ENCODE measurements at regions not wholly inside any gene's neighbourhood (a gene's known extent, or its start where the extent isn't known, plus 50 kb on each side); places are given as distances from the start of the nearest gene placed in this dataset.

- BruUV-seq (replicated peaks), result no TSS peak
- H3K9me3 ChIP-seq (replicated peaks; ENCODE audit: control insufficient read depth, insufficient read depth, low read depth, low read length), result no peaks in the 10 kb centered on the region
- in situ Hi-C loops (cut with MboI), result no loop called here
- WGBS (ENCODE audit: insufficient coverage, low coverage, missing lambda C conversion rate), result 68% methylated on average over 11 of the region's 11 CpGs
- ChIA-PET CTCF (ENCODE audit: low intra/inter-chr PET ratio) (no interaction called here), POLR2A (interaction anchor here (0.7 kb wide), 1 partner anchor 348 kb away, joined by 3 read pairs; no protein-coding TSS in a partner anchor)
- intact Hi-C loops (cut with micrococcal nuclease), result no loop called here
- no peaks in the 10 kb centered on the region for H3K9me1 ChIP-seq (ENCODE audit: control insufficient read depth, insufficient read depth, low read length)
- DNase-seq (ENCODE audit: extremely low read depth in 1 of 4, low spot score in 3 of 4), result no peak
- no peak overlapping the region for H3K9ac ChIP-seq (ENCODE audit: insufficient read depth in 1 of 2, low read depth in 2 of 2, low read length in 2 of 2)
- 0 out of 2 replicates have a peak, but pooled peaks cover 5% of the 10 kb centered on the region for H4K20me1 ChIP-seq (replicated peaks; ENCODE audit: control insufficient read depth, insufficient read depth, low read length)
- no peak overlapping the region for H2AFZ ChIP-seq (ENCODE audit: low read depth, low read length)
- H3K79me2 ChIP-seq (ENCODE audit: control insufficient read depth, insufficient read depth, low read length), result no peaks in the 10 kb centered on the region
- H3K4me3 ChIP-seq, result no peak overlapping the region
- no peaks in the 10 kb centered on the region for H3K4me1 ChIP-seq (replicated peaks in 1 of 2; ENCODE audit: control insufficient read depth in 2 of 2, insufficient read depth in 2 of 2, low read length in 2 of 2)
- ATAC-seq, result no peak
- no peak overlapping the region for H3K27ac ChIP-seq (ENCODE audit: extremely low read depth, low read depth, low read length)
- no peak for FAIRE-seq
- H3K27me3 ChIP-seq (ENCODE audit: control insufficient read depth in 2 of 2, insufficient read depth in 2 of 2, low read length in 2 of 2), result no peaks in the 10 kb centered on the region
- no peaks in the 10 kb centered on the region for H3K36me3 ChIP-seq (ENCODE audit: control insufficient read depth, insufficient read depth, low read length)
- no peak overlapping the region for H3K4me2 ChIP-seq (ENCODE audit: insufficient read depth, low read length)
- TF ChIP-seq ZNF395 (CRISPR knock-in tag; IDR thresholded peaks at IDR 0.05), result no peak
- TF ChIP-seq MAX (CRISPR knock-in tag; IDR thresholded peaks at IDR 0.05), result no peak
- no peak for TF ChIP-seq XRCC5 (IDR thresholded peaks at IDR 0.05; ENCODE audit: low read depth, low read length)
- no peak for TF ChIP-seq HOMEZ (CRISPR knock-in tag; IDR thresholded peaks at IDR 0.05)
- no peak for TF ChIP-seq CBX3 (IDR thresholded peaks at IDR 0.05; ENCODE audit: borderline replicate concordance in 1 of 2, low read length in 2 of 2)
- TF ChIP-seq CGGBP1 (CRISPR knock-in tag; IDR thresholded peaks at IDR 0.05), result no peak
- TF ChIP-seq CTCFL (IDR thresholded peaks at IDR 0.05; ENCODE audit: borderline replicate concordance, insufficient read depth, low read depth, low read length, poor library complexity, severe bottlenecking), result no peak
- TF ChIP-seq HNRNPL (IDR thresholded peaks at IDR 0.05; ENCODE audit: low read depth, low read length), result no peak
- TF ChIP-seq CBFA2T2 (conservative IDR thresholded peaks at IDR 0.05), result no peak
- TF ChIP-seq IFI16 (CRISPR knock-in tag; IDR thresholded peaks at IDR 0.05), result no peak
- TF ChIP-seq MLLT1 (IDR thresholded peaks at IDR 0.05), result no peak
- TF ChIP-seq BDP1 (IDR thresholded peaks at IDR 0.05; ENCODE audit: insufficient read depth, insufficient read length), result no peak
- TF ChIP-seq JUN (IDR thresholded peaks at IDR 0.05; ENCODE audit: borderline replicate concordance, low read depth, low read length), result no peak
- TF ChIP-seq JUN (CRISPR knock-in tag; IDR thresholded peaks at IDR 0.05; ENCODE audit: borderline replicate concordance), result no peak
Measured at GRCh38 chr16:27650073-27650701, 100.2 kb downstream of the KATNIP start.
